NT2/D1 (cell line): ENCODE measurements at regions not wholly inside any gene's neighbourhood (a gene's known extent, or its start where the extent isn't known, plus 50 kb on each side); places are given as distances from the start of the nearest gene placed in this dataset.
A peak's percentile ranks its signal among the peaks of the same experiment; 100 is the strongest.
"Not testable (repeated sequence)": the region's sequence is repeated elsewhere in the genome, so short reads cannot be mapped to it uniquely, and the experiment has no call there.

Experiments
- DNase-seq: peaks from one replicate; pipeline ENCODE4 v3.0.0-alpha.2; 2011; ENCODE audit warnings: low read depth, low spot score
- H3K27me3 ChIP-seq: 2 replicates; pipeline ENCODE4 v1.6.0; 2011; ENCODE audit warnings: mild to moderate bottlenecking; ENCODE audit not compliant: insufficient read length, insufficient read depth
- H3K36me3 ChIP-seq: 2 replicates; pipeline ENCODE4 v1.6.1; 2011; ENCODE audit warnings: mild to moderate bottlenecking, low read length, mixed read lengths; ENCODE audit not compliant: insufficient read depth, insufficient read length
- H3K4me1 ChIP-seq: 2 replicates; pipeline ENCODE4 v1.5.1; 2011; ENCODE audit not compliant: insufficient read depth, insufficient read length
- H3K4me3 ChIP-seq: 2 replicates; pipeline ENCODE4 v1.5.1; 2011; ENCODE audit warnings: low read depth; ENCODE audit not compliant: insufficient read length
- H3K9ac ChIP-seq: 2 replicates; pipeline ENCODE4 v1.6.0; 2011; ENCODE audit warnings: low read depth; ENCODE audit not compliant: insufficient read length
- H3K9me3 ChIP-seq: 2 replicates; pipeline ENCODE4 v1.5.1; 2011; ENCODE audit warnings: mild to moderate bottlenecking, low read length; ENCODE audit not compliant: insufficient read depth
- SUZ12 ChIP-seq: IDR thresholded peaks from 2 replicates; pipeline ENCODE4 v1.6.1; 2011; ENCODE audit not compliant: insufficient read length, insufficient read depth; ENCODE audit errors: extremely low read depth
- YY1 ChIP-seq: IDR thresholded peaks from 2 replicates; pipeline ENCODE4 v1.6.1; 2011; ENCODE audit not compliant: insufficient read length, insufficient read depth
- ZNF274 ChIP-seq: IDR thresholded peaks from 2 replicates; pipeline ENCODE4 v1.6.1; 2011; ENCODE audit warnings: mild to moderate bottlenecking, low read depth, low read length

DNA sequence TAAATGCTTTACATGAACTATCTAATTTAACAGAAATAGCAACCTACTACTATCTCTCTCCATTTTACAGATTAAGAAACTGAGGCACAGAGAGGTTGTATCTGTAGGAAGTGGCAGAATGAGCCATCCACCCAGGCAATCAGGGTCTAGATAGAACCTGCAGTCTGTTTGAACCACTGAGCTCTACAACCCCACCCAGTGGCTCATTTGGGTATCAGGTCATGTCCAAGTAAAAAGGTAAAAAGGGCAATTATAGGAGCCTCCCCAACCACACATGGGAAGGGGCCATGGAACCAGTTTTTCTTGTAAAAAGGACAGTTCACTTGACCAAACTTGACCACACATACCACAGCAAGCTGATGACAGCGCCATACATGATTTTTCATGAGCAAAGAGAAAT, 92.9 kb upstream of the SGCG start:
- TF ChIP-seq SUZ12 (no peak), YY1 (no peak), ZNF274 (no peak)
- Histone ChIP-seq H3K4me3 (no peak overlapping the region), H3K9ac (no peak overlapping the region), H3K9me3 (peaks cover 4% of the 10 kb centered on the region; the same call in 1 of the 2 replicates), H3K36me3 (no peaks in the 10 kb centered on the region), H3K27me3 (no peaks in the 10 kb centered on the region), H3K4me1 (no peaks in the 10 kb centered on the region)
- DNase-seq, result peak; percentile 18

DNA sequence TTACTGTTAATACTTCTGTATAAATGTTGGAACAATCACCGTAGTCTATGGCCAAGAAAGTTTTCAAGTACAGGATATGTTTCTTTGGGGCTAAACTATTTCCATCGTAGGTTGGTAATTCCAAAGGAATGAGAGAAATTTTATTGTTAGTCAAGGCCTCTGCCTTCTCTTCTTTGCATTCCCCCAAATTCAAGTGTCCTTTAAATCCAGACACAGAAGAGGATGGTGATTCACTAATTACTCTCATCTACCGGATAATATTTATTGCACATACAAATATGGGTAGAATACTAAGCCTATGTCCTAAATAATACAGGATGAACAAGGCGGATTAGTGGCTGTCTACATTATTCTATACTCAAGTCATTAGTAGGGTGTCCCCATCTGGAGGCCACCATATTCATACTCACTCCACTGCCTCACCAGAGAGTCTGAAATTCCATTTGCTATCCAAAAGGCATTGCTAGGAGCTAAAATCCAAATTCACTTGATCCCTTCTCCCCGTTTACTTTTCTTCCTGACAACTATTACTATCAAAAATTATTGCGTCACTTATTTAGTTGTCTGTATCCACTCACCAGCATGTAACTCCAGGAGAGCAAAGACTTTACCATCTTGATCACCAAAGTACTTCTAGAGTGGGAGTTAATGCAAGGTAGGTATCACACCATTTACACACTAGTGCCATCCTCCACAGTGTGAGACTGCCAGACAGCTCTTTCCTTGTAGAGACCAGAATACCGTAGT, 82.4 kb upstream of the SGCG start:
- TF ChIP-seq SUZ12 (no peak), ZNF274 (no peak), YY1 (no peak)
- Histone ChIP-seq H3K4me3 (no peak overlapping the region), H3K9ac (no peak overlapping the region), H3K9me3 (no peaks in the 10 kb centered on the region), H3K36me3 (no peaks in the 10 kb centered on the region), H3K4me1 (no peaks in the 10 kb centered on the region), H3K27me3 (no peaks in the 10 kb centered on the region)
- no peak for DNase-seq

DNA sequence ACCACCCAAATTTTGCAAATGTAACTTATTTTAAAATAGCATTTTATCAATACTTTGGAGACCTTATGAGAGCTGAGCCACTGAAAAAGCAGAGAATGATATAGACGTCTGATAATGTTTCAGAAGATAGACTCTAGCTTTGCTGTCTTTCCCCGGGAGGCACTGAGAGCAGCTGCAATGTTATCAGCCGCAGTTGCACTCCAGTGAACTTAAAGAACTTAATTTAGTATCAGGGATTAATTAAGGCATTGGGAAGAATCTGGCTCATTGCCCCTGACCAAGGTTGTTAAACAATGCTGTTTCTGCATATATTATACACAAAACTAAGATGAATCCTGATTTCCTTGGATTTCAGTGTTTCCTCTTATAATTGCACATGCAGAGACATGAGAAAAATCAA, 75.7 kb upstream of the SGCG start:
- H3K36me3 ChIP-seq, result no peaks in the 10 kb centered on the region
- no peaks in the 10 kb centered on the region for H3K27me3 ChIP-seq
- TF ChIP-seq ZNF274 (no peak), SUZ12 (no peak), YY1 (no peak)

GRCh38 chr13:23107665-23108064, 73.1 kb upstream of the SGCG start:
- DNase-seq, result no peak
- Histone ChIP-seq H3K4me3 (no peak overlapping the region), H3K27me3 (no peaks in the 10 kb centered on the region), H3K9me3 (no peaks in the 10 kb centered on the region), H3K36me3 (no peaks in the 10 kb centered on the region), H3K4me1 (no peaks in the 10 kb centered on the region), H3K9ac (no peak overlapping the region)
- TF ChIP-seq SUZ12 (no peak), YY1 (no peak), ZNF274 (no peak)

More for the DNA sequence above, 75.7 kb upstream of the SGCG start:
- Histone ChIP-seq H3K9me3 (no peaks in the 10 kb centered on the region), H3K4me3 (no peak overlapping the region), H3K9ac (no peak overlapping the region), H3K4me1 (no peaks in the 10 kb centered on the region)
- no peak for DNase-seq

GRCh38 chr13:23119131-23119530, 61.6 kb upstream of the SGCG start:
- no peak for TF ChIP-seq YY1
- TF ChIP-seq ZNF274, result no peak
- TF ChIP-seq SUZ12, result no peak
- no peaks in the 10 kb centered on the region for H3K27me3 ChIP-seq
- H3K36me3 ChIP-seq, result no peaks in the 10 kb centered on the region
- DNase-seq, result no peak
- H3K9ac ChIP-seq, result no peak overlapping the region
- H3K9me3 ChIP-seq, result no peaks in the 10 kb centered on the region
- H3K4me1 ChIP-seq, result no peaks in the 10 kb centered on the region
- no peak overlapping the region for H3K4me3 ChIP-seq

GRCh38 chr13:23127540-23127939, 53.2 kb upstream of the SGCG start:
- H3K27me3 ChIP-seq, H3K36me3 ChIP-seq, H3K9ac ChIP-seq, H3K9me3 ChIP-seq, H3K4me1 ChIP-seq, H3K4me3 ChIP-seq, DNase-seq: not testable (repeated sequence)

- H3K27me3 ChIP-seq, result no peaks in the 10 kb centered on the region
These were observed 51.4 kb upstream of the SGCG start for GRCh38 chr13:23129331-23129730.

More at GRCh38 chr13:23129331-23129730, 51.4 kb upstream of the SGCG start:
- Histone ChIP-seq H3K9ac (no peak overlapping the region), H3K9me3 (no peaks in the 10 kb centered on the region), H3K4me3 (no peak overlapping the region), H3K36me3 (no peaks in the 10 kb centered on the region), H3K4me1 (no peaks in the 10 kb centered on the region)
- TF ChIP-seq SUZ12 (no peak), YY1 (no peak), ZNF274 (no peak)
- DNase-seq, result no peak
